Hepatic stellate cell (primary cell): ENCODE measurements at regions not wholly inside any gene's neighbourhood (a gene's known extent, or its start where the extent isn't known, plus 50 kb on each side); places are given as distances from the start of the nearest gene placed in this dataset.

ENCODE experiments used
- DNase-seq: peaks from one replicate; pipeline ENCODE4 v3.0.0; 2011; ENCODE audit warnings: low spot score

DNA sequence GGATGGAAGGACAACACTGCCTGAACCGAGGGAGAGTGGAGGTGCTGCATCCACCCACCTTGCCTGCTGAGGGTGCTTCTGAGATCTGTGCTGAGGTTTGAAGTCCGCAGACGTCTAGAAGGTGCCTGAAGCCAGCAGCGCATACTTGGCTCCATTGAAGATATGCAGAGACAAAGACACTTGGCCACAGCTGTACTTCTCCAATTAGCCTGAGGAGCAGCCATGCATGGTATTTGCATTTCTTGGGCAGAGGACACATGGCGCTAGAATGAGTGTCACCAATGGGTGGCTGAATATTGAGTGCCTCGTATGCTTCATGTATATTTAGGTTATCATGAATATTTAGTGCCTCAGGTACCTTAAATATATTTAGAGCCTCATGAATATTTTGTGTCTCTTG is 128.7 kb upstream of the ATP6AP2 start:
- no peak for DNase-seq

- DNase-seq, result no peak
Observed at GRCh38 chrX:40449956-40450706, 130.6 kb upstream of the ATP6AP2 start.

- DNase-seq, result no peak
Observed at GRCh38 chrX:40449396-40449795, 131.4 kb upstream of the ATP6AP2 start.

DNA sequence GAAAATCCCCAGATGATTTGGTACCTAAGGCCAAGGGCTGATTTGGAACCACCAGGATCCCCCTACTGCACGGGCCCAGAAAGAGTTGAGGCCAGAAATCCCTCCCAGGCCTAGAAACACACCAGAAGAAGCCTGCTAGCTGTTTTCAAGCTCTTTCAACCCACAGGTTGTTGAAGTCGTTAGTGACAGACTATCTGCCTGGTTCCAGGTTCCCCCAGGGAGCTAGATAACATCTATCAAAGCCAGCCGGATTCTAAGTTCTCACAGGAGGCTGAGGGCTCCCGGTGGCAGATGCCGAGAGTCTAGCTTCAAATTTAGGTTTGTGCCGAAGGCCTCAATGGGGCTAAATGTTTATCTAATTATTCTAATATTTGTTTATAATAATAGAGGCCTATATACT is 132.0 kb upstream of the ATP6AP2 start:
- DNase-seq, result no peak

DNA sequence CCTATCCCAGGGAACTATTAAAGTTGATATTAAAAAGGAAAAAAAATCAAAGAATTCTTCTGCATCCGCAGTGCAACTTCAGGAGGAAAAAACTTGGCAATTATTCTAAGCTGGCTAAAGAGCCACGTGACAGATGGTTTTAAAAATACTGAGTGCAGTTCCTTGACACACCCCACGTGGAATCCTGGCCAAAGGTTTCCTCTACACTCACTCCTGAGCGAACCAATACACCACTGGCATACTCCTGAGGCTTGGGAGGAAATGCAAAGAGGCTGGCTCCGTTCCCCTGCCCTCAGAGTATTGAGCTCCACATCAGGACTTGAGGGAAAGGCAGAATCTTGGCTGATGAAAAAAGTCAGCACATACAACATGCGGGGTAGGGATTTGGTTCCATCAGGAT is 133.8 kb upstream of the ATP6AP2 start:
- no peak for DNase-seq

DNA sequence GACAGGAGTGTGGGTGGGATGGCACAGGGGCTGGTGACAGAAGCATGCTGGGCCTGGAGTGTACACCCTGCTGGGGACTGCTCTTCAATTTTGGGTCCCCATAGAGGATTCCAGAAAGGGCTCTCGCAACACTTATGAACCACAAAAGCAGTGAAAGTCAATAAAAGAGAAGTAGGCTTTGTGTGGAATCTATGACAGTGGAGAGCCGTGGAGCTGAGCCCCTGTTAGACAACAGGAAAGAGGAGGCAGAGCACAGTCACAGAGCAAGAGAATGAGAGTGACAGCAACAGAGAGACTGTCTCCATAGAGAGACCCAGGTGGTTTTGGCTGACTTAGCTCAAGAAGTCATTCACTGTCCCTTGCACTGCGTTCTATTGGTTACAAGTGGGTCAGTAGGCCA is 135.1 kb upstream of the ATP6AP2 start:
- no peak for DNase-seq

- no peak for DNase-seq
Observed at GRCh38 chrX:40444798-40445496, 135.8 kb upstream of the ATP6AP2 start.

GRCh38 chrX:40444133-40444532 is 136.6 kb upstream of the ATP6AP2 start:
- no peak for DNase-seq

DNA sequence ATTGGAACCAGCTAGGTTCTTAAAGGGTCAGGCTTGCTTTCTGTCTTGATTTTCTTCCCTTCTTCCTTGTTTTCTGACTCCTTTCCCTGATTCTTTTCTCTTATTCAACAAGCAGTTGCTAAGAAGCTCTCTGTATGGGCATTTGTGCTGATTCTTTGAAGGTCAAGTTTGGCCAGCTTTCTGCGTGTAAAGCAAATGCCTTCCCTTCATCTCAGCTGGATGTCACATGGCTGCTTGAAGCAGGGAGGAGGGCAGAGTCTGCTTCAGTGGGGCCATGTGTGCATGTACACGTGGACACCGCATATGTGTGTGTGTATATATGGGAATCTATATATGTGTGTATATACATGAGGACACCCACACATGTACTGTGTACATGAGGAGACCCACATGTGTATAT is 139.9 kb upstream of the ATP6AP2 start:
- no peak for DNase-seq

DNA sequence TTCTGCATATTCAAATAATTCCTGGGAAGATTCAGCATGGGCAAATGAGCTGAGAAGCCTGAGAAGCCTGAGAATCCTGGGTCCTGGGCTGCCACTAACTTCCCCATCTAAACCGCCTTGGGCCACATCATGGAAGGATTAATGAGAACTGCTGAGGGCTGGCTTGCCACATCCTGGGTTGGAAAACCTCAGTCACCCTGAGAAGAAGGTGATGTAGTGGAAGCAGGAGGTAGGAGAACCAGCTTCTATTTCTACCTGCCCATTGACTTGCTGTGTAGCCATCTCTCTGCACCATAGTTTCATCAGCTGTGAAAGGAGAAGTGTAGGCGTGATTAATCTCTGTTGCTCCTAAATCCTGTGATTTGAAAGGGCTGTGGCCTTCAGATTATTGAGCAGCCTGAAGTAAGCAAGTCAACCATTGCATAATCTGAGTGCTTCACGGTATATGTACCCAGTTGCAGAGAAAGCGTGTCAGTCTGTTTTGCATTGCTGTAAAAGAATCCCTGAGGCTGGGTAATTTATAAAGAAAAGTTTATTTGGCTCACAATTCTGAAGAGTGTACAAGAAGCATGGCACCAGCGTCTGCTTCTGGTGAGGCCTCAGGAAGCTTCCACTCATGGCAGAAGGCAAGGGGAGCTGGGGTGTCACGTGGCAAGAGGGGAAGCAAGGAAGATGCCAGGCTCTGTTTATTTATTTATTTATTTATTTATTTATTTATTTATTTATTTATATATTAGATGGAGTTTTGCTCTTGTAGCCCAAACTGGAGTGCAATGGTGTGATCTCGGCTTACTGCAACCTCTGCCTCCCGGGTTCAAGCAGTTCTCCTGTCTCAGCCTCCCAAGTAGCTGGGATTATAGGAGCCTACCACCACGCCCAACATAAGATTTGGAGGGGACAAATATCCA is 140.9 kb upstream of the ATP6AP2 start:
- DNase-seq, result no peak

DNA sequence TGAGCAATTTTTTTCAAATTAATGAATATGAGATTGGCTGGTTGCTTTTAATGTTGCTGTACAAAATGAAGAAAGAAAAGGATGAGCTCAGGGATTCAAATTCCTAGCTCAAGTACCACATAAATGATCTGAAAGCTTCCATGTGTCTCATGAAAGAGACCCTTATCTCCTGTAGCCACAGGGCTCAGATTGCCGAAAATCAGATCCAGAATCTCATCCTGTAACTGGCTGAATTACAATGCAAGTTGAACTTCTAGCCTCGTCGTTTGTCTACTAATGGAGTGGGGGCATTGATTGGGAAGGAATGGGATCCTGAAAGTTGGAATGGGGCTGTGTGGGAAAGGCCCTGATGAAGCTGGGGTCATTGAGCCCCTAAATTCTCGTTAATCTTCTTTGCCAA is 143.4 kb upstream of the ATP6AP2 start:
- DNase-seq, result no peak

DNA sequence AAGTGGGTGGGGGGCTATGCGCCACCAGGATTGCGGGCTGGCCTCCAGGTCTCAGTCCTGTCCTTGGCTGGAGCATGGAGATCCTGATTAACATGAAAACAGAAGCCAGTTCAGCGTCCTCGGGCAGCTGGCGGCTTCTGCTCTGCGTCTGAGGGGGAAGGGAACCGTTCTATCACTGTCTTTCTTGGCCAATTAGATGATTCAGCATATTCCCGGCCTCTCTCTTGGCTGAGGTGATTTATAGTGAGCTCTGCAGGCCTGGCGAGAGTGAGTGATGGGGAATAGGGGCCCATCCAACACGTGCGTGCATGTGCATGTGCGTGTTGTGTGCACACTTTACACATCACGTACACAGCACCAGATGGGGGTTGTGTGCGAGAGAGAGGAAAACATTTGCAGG is 145.8 kb upstream of the ATP6AP2 start:
- no peak for DNase-seq

DNA sequence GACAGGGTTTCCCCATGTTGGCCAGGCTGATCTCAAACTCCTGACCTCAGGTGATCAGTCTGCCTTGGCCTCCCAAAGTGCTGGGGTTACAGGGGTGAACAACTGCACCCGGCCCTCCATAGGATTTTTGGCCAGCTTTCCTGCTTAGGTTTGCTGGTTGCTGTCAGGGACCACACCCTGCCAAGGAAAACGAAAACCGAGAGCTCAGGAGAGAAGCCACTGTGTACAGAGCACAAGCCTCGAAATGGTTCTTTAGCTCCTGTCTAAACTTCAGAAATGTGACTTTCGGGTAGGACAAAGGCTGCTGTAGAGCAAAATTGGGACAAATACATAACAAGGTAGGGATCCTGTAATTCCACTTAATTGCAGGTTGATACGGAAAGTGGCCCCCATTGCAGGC is 146.3 kb upstream of the ATP6AP2 start:
- no peak for DNase-seq

- no peak for DNase-seq
Observed at GRCh38 chrX:40433160-40433559, 147.6 kb upstream of the ATP6AP2 start.

GRCh38 chrX:40424259-40424658 is 156.5 kb upstream of the ATP6AP2 start:
- DNase-seq, result no peak

DNA sequence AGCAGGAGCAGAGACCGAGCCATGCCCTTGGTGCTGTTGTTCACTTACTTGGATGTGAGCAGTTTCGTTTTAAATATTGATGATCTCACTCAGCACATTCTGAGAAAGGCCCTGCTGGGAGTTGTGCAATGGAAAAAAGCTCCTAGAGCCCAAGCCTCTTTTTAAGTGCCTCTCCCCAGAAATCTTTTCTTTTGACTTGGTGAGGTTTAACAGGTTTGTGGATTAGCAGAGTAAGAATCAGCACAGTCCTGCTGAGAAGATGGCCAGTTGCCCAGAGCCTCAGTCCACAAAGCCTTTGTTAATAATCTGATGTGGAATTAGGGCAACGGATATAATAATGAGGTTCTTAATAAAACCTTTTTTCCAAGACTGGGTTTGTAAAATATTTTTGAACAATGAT is 157.5 kb upstream of the ATP6AP2 start:
- no peak for DNase-seq

GRCh38 chrX:40422021-40422420 is 158.7 kb upstream of the ATP6AP2 start:
- DNase-seq, result no peak

- DNase-seq, result no peak
Observed at GRCh38 chrX:40420899-40421729, 159.7 kb upstream of the ATP6AP2 start.

GRCh38 chrX:40418813-40419195 is 162.0 kb upstream of the ATP6AP2 start:
- DNase-seq, result no peak

DNA sequence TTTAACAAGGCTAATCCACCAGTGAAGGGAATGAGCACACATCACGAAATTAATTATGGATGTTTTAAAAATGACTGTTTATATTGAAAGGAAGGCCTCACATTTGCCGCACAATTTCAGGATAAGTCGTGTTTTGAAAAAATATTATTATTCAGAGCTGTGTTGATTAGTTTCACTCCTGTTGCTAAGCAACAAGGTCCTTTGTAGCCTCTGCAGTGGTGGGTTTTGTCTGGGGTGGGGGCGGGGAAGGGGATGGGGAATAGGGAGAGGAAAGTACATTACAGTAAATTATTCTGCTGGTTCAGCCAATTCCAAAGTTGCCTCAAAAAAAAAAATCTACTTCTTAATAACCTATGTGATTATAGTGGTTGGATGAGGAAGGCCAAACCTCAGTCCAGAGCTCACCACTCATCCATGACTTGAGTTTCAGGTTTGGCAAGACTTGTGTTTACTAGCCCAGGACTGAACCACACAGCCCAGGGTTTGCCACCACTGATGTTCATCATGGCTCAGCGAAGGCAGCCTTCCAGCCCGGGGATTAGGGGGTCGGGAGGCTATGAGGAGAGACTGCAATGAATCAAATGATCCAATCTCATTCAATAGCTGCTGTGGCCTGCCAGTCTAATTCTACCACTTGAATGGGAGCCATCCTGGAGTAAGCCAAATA is 162.5 kb upstream of the ATP6AP2 start:
- no peak for DNase-seq

- no peak for DNase-seq
Observed at GRCh38 chrX:40415675-40416074, 165.1 kb upstream of the ATP6AP2 start.
